GM12891 (cell line): ENCODE measurements at regions not wholly inside any gene's neighbourhood (a gene's known extent, or its start where the extent isn't known, plus 50 kb on each side); places are given as distances from the start of the nearest gene placed in this dataset.

Experiments
- PAX5 ChIP-seq: IDR thresholded peaks from 2 replicates; pipeline ENCODE4 v1.6.1; 2011; ENCODE audit warnings: low read length, moderate library complexity, mild to moderate bottlenecking; ENCODE audit not compliant: insufficient read depth, severe bottlenecking
- POLR2A ChIP-seq: IDR thresholded peaks from 2 replicates; pipeline ENCODE4 v1.6.1; 2011; ENCODE audit warnings: low read depth, low read length, control low read depth
- POLR2AphosphoS5 ChIP-seq: IDR thresholded peaks from 2 replicates; pipeline ENCODE4 v1.6.1; 2011; ENCODE audit warnings: low read depth, low read length, control low read depth
- TAF1 ChIP-seq: IDR thresholded peaks from 2 replicates; pipeline ENCODE4 v1.6.1; 2011; ENCODE audit warnings: low read depth, low read length, control low read depth

DNA sequence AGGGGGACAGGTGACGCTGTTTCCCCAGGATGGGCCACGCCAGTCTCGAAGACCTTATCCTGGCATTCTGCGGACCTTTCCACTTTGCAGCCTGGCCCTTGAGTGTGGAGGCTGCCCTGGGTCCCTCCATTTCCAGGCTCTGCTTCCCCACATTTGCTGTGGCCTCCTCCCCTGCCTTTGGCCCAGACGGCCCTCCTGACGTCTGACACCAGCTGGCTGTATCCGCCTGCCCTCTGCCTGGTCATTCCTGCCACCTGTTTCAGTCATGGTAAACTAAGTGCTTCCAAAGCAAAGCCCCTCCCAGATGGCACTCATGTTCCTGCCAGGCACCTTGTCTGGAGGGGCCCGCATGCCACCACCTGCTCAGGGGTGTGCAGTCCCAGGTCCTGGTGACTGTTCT lies 95.1 kb downstream of the ASB1 start:
- TF ChIP-seq POLR2A: no peak
- TF ChIP-seq TAF1: no peak
- no peak for TF ChIP-seq POLR2AphosphoS5
- no peak for TF ChIP-seq PAX5
